Peyer's patch (tissue), 4 donors: ENCODE measurements at regions not wholly inside any gene's neighbourhood (a gene's known extent, or its start where the extent isn't known, plus 50 kb on each side); places are given as distances from the start of the nearest gene placed in this dataset.

ENCODE experiments used
- DNase-seq, 3 donors: peaks; one replicate each; pipeline ENCODE4 v3.0.0-alpha.2; 2017 to 2019
- H3K27ac ChIP-seq, 4 donors: fragments of 200-600 bp; sonication (generic); one replicate each; pipeline ENCODE4 v1.5.1; 2016 to 2019
- H3K27me3 ChIP-seq, 2 donors: fragments of 200-600 bp; sonication (generic); one replicate each; pipeline ENCODE4 v1.5.1; 2019
- H3K36me3 ChIP-seq, 3 donors: fragments of 200-600 bp; sonication (generic); one replicate each; pipeline ENCODE4 v1.5.1; 2016 to 2019
- H3K4me1 ChIP-seq, 4 donors: fragments of 200-600 bp; sonication (generic); one replicate each; pipeline ENCODE4 v1.5.1; 2016 to 2019
- H3K4me3 ChIP-seq, 4 donors: fragments of 200-600 bp; sonication (generic); 1 replicate in 3 of 4; 2 replicates in 1 of 4; pipeline ENCODE4 v1.5.1; 2016 to 2019; ENCODE audit warnings: mild to moderate bottlenecking in 1 of 4
- H3K9me3 ChIP-seq, 4 donors: fragments of 200-600 bp; sonication (generic); one replicate each; pipeline ENCODE4 v1.5.1; 2016 to 2019; ENCODE audit warnings: mild to moderate bottlenecking in 1 of 4
- POLR2A ChIP-seq, 2 donors: fragments of 450-650 bp; IDR thresholded peaks; one replicate each; pipeline ENCODE4 v1.5.1; 2017; ENCODE audit warnings: antibody characterized with exemption in 2 of 2, mild to moderate bottlenecking in 2 of 2, moderate library complexity in 2 of 2
- TF ChIP-seq, protein P1 (sequence below), 6 experiments: fragments of 450-650 bp in 4 of 6; fragments of 200-600 bp in 2 of 6; sonication (generic) in 1 of 6; IDR thresholded peaks; one replicate each; pipeline ENCODE4 v1.5.1; 2017 to 2019; ENCODE audit warnings: antibody characterized with exemption in 6 of 6, mild to moderate bottlenecking in 3 of 6, moderate library complexity in 1 of 6

DNA sequence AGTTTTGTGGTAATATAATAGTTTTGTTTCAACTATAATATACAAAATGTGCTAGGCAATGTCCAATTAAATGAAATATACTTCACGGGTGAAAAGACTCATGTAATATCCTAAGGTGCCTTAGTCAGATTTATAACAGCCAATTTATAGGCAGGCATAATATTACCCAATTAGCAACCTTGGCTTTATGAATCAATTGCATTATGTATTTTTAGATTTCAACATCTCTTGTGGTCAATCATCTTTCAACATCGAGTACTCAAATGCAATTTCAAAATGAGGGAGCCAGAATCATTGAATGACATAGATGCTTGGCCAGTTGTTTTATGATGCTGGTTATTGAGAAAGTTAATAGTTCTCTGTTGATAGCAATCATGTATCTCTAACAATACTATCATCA, 110.3 kb upstream of the SP8 start:
- Histone ChIP-seq H3K27ac (no peak overlapping the region), H3K4me1 (no peaks in the 10 kb centered on the region), H3K4me3 (no peak overlapping the region), H3K36me3 (no peaks in the 10 kb centered on the region), H3K9me3 (no peaks in the 10 kb centered on the region), H3K27me3 (no peaks in the 10 kb centered on the region)
- TF ChIP-seq, protein P1, sequence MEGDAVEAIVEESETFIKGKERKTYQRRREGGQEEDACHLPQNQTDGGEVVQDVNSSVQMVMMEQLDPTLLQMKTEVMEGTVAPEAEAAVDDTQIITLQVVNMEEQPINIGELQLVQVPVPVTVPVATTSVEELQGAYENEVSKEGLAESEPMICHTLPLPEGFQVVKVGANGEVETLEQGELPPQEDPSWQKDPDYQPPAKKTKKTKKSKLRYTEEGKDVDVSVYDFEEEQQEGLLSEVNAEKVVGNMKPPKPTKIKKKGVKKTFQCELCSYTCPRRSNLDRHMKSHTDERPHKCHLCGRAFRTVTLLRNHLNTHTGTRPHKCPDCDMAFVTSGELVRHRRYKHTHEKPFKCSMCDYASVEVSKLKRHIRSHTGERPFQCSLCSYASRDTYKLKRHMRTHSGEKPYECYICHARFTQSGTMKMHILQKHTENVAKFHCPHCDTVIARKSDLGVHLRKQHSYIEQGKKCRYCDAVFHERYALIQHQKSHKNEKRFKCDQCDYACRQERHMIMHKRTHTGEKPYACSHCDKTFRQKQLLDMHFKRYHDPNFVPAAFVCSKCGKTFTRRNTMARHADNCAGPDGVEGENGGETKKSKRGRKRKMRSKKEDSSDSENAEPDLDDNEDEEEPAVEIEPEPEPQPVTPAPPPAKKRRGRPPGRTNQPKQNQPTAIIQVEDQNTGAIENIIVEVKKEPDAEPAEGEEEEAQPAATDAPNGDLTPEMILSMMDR (IDR thresholded peaks at IDR 0.05) = no peak
- no peak for TF ChIP-seq POLR2A (IDR thresholded peaks at IDR 0.05)
- no peak for DNase-seq

- no peak for TF ChIP-seq POLR2A (IDR thresholded peaks at IDR 0.05)
- TF ChIP-seq, protein P1 (IDR thresholded peaks at IDR 0.05) = no peak
- H3K4me1 ChIP-seq = no peaks in the 10 kb centered on the region
- H3K27ac ChIP-seq = no peak overlapping the region
- H3K36me3 ChIP-seq = no peaks in the 10 kb centered on the region
- DNase-seq = no peak
- H3K9me3 ChIP-seq = no peaks in the 10 kb centered on the region
- no peak overlapping the region for H3K4me3 ChIP-seq
- no peaks in the 10 kb centered on the region for H3K27me3 ChIP-seq
Observed at GRCh38 chr7:20906801-20907453, 120.2 kb upstream of the SP8 start.

GRCh38 chr7:20911081-20911480, 124.4 kb upstream of the SP8 start:
- DNase-seq = no peak
- no peak overlapping the region for H3K4me3 ChIP-seq
- H3K27me3 ChIP-seq = no peaks in the 10 kb centered on the region
- H3K27ac ChIP-seq = no peak overlapping the region
- H3K4me1 ChIP-seq = no peaks in the 10 kb centered on the region
- no peaks in the 10 kb centered on the region for H3K36me3 ChIP-seq
- no peaks in the 10 kb centered on the region for H3K9me3 ChIP-seq
- TF ChIP-seq POLR2A (IDR thresholded peaks at IDR 0.05) = no peak
- TF ChIP-seq, protein P1 (IDR thresholded peaks at IDR 0.05) = no peak

DNA sequence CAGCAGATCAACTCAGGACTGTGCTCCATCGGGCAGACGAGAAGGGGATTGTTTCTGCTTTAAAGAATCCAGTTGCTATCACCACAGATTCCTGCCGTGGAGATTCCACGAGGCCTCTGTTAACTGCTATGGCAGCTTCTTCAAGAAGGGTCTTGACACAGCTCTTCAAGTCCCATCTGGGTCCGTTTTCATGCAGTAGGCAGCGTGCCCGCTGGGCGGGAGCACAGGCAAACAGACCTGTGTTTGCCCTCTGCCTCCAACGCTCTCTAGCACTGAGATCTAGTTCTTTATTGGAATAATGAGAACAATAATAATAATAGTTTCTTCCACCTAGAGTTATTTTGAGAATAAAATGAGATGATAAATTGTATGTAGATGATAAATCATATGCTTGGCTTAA, 127.2 kb upstream of the SP8 start:
- Histone ChIP-seq H3K9me3 (no peaks in the 10 kb centered on the region), H3K4me1 (no peaks in the 10 kb centered on the region)
- no peak for TF ChIP-seq POLR2A (IDR thresholded peaks at IDR 0.05)
- TF ChIP-seq, protein P1 (IDR thresholded peaks at IDR 0.05) = no peak

DNA sequence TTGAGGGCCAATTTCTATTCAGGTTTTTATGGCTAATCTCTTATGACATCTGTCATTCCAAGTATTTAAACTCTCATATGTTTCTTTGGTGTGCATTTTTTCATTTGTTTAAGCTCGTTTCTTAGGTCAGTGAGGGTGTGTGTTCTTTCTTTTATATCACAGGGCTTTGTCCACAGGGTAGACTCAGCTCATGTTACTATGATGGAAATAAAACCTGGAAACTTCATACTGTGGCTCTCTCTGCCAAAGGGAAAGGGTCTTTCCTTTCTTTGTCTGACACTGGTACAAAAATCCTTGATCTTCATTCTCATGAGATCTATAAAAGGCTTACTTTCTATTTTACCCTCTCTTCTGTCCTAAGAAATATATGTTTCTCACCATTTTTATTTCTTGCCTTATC, 129.6 kb upstream of the SP8 start:
- Histone ChIP-seq H3K9me3 (no peaks in the 10 kb centered on the region), H3K4me1 (no peaks in the 10 kb centered on the region), H3K27ac (no peak overlapping the region), H3K27me3 (no peaks in the 10 kb centered on the region), H3K36me3 (no peaks in the 10 kb centered on the region), H3K4me3 (no peak overlapping the region)
- TF ChIP-seq, protein P1 (IDR thresholded peaks at IDR 0.05) = no peak
- no peak for TF ChIP-seq POLR2A (IDR thresholded peaks at IDR 0.05)
- DNase-seq = no peak

More for the DNA sequence above, 127.2 kb upstream of the SP8 start:
- H3K27ac ChIP-seq = no peak overlapping the region
- H3K36me3 ChIP-seq = no peaks in the 10 kb centered on the region
- no peaks in the 10 kb centered on the region for H3K27me3 ChIP-seq
- no peak overlapping the region for H3K4me3 ChIP-seq
- DNase-seq = no peak

GRCh38 chr7:20917603-20918002, 130.9 kb upstream of the SP8 start:
- Histone ChIP-seq H3K9me3 (no peaks in the 10 kb centered on the region), H3K4me3 (no peak overlapping the region), H3K27ac (no peak overlapping the region)

More at GRCh38 chr7:20917603-20918002, 130.9 kb upstream of the SP8 start:
- DNase-seq = no peak
- TF ChIP-seq, protein P1 (IDR thresholded peaks at IDR 0.05) = no peak
- TF ChIP-seq POLR2A (IDR thresholded peaks at IDR 0.05) = no peak
- H3K27me3 ChIP-seq = no peaks in the 10 kb centered on the region
- no peaks in the 10 kb centered on the region for H3K36me3 ChIP-seq
- H3K4me1 ChIP-seq = no peaks in the 10 kb centered on the region
